Glutamatergic neuron (in vitro differentiated cells): ENCODE measurements at regions not wholly inside any gene's neighbourhood (a gene's known extent, or its start where the extent isn't known, plus 50 kb on each side); places are given as distances from the start of the nearest gene placed in this dataset.

Experiments
- DNase-seq: peaks from one replicate; pipeline ENCODE4 v3.0.0; 2022
- H3K27ac Mint-ChIP-seq: one replicate; pipeline ENCODE4 v1.8.0; 2020; ENCODE audit warnings: mild to moderate bottlenecking, mixed read lengths, inconsistent platforms; ENCODE audit not compliant: unreplicated experiment
- H3K27me3 Mint-ChIP-seq: one replicate; pipeline ENCODE4 v1.8.0; 2020; ENCODE audit warnings: mild to moderate bottlenecking, moderate library complexity, mixed read lengths, inconsistent platforms; ENCODE audit not compliant: unreplicated experiment
- H3K36me3 Mint-ChIP-seq: one replicate; pipeline ENCODE4 v1.8.0; 2020; ENCODE audit warnings: mild to moderate bottlenecking, mixed read lengths, inconsistent platforms; ENCODE audit not compliant: unreplicated experiment
- H3K4me1 Mint-ChIP-seq: one replicate; pipeline ENCODE4 v1.8.0; 2020; ENCODE audit warnings: mild to moderate bottlenecking, low read depth, mixed read lengths, inconsistent platforms; ENCODE audit not compliant: unreplicated experiment
- H3K4me3 Mint-ChIP-seq: one replicate; pipeline ENCODE4 v1.8.0; 2020; ENCODE audit warnings: mild to moderate bottlenecking, mixed read lengths, inconsistent platforms; ENCODE audit not compliant: unreplicated experiment
- H3K9me3 Mint-ChIP-seq: one replicate; pipeline ENCODE4 v1.8.0; 2020; ENCODE audit warnings: mild to moderate bottlenecking, moderate library complexity, mixed read lengths, inconsistent platforms; ENCODE audit not compliant: unreplicated experiment
- TF ChIP-seq, protein P1 (sequence below): fragments of 200-600 bp; sonication (generic); IDR thresholded peaks from one replicate; pipeline ENCODE4 v1.5.0; 2021; ENCODE audit not compliant: partially characterized antibody, unreplicated experiment

DNA sequence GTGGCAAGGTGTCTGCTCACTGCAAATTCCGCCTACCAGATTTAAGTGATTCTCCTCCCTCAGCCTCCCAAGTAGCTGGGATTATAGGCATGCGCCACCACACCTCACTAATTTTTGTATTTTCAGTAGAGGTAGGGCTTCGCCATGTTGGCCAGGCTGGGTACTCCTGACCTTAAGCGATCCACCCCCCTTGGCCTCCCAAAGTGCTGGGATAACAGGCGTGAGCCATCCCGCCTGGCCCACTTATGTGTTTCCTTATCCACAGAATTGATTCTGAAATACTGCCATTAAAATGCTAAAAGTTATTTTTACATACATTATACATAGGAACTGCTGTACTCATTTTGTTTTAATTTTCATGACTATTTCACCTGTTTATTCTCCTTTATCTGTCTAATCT lies 529.7 kb upstream of the CDH7 start:
- H3K27ac Mint-ChIP-seq, result no peak overlapping the region
- TF ChIP-seq, protein P1, sequence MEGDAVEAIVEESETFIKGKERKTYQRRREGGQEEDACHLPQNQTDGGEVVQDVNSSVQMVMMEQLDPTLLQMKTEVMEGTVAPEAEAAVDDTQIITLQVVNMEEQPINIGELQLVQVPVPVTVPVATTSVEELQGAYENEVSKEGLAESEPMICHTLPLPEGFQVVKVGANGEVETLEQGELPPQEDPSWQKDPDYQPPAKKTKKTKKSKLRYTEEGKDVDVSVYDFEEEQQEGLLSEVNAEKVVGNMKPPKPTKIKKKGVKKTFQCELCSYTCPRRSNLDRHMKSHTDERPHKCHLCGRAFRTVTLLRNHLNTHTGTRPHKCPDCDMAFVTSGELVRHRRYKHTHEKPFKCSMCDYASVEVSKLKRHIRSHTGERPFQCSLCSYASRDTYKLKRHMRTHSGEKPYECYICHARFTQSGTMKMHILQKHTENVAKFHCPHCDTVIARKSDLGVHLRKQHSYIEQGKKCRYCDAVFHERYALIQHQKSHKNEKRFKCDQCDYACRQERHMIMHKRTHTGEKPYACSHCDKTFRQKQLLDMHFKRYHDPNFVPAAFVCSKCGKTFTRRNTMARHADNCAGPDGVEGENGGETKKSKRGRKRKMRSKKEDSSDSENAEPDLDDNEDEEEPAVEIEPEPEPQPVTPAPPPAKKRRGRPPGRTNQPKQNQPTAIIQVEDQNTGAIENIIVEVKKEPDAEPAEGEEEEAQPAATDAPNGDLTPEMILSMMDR, result no peak
- H3K9me3 Mint-ChIP-seq, result no peaks in the 10 kb centered on the region
- H3K4me3 Mint-ChIP-seq, result no peak overlapping the region
- H3K36me3 Mint-ChIP-seq, result no peaks in the 10 kb centered on the region
- DNase-seq, result no peak
- H3K27me3 Mint-ChIP-seq, result no peaks in the 10 kb centered on the region
- H3K4me1 Mint-ChIP-seq, result no peaks in the 10 kb centered on the region

DNA sequence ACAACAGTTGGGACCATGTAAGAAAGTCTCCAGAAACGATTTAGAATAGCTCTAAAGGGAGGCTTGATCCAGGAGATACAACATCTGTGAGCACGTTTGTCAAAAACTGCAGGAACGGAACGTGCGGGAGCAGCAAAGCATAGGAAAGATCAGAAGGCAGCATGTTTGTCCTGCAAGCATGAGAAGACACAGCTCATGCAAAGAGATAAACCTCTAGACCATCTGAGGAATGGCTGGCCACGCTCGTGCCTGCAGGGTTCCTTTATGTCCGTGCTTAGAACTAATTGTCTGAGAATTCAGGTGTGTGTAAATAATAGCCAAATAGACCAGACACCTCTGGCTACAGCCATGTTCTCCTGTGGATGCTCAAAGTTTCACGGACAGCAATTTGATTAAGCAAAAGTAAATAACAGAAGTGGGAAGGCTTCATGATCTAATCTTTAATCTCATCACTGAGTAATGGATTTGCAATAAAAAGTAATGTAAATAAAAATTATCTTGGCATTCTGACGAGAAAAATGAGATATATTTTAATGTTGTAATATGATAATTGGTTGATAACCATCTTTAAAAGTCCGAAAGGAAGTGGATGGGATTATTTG lies 534.8 kb upstream of the CDH7 start:
- H3K4me3 Mint-ChIP-seq, result no peak overlapping the region
- H3K27me3 Mint-ChIP-seq, result no peaks in the 10 kb centered on the region
- no peaks in the 10 kb centered on the region for H3K4me1 Mint-ChIP-seq
- H3K27ac Mint-ChIP-seq, result no peak overlapping the region
- TF ChIP-seq, protein P1, result no peak
- H3K9me3 Mint-ChIP-seq, result no peaks in the 10 kb centered on the region
- no peak for DNase-seq
- no peaks in the 10 kb centered on the region for H3K36me3 Mint-ChIP-seq

DNA sequence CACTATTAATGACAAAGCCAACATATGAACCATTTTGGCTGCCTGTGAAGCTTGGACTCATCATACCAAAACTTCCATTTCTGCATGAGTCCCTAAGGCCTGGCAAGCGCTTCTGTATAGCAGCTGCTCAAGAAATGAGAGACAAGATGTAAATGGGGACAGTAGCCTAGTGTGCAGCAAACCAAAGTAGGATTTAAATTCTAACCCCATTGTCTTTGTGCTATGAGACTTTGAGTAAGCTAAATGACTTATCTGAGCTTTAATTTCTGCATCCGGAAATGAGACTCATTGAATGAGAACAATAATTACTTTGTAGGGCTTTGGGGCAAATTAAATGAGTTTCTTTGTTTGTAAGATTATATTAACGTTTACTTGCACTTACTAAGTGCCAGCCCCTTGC lies 536.4 kb upstream of the CDH7 start:
- H3K4me1 Mint-ChIP-seq, result peaks cover 4% of the 10 kb centered on the region
- no peak overlapping the region for H3K4me3 Mint-ChIP-seq

DNA sequence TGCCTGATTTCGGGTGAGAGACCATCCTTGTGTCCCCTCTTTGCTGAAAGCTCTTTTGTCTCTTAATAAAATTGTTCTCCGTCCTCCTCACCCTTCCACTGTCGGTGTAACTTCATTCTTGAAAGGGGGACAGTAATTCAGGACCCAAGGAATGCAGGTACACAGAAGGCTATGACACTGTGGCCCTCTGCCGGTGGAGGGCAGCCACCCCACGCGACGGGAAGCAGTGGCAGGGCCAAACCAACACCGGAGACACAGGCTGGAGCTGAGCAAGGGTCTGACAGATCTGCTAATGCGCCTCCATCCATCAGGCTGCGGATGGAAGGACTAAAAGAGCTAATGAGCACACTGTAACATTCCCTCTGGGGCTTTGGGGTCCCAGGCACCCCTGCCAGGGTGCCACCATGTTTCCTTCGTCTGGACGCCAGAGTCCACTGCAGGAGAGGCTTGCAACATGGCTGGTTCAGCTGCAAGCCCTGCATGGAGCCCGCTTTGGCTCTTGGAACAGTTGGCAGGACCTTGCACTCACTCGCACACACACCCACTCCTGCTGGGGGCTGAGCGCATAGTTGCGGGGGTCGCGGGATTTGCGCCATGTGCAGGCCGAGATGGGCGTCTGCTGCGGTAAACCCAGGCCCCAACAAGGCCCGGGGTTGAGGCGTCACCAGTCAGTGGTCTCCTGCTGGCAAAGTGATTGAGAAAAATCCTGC lies 544.1 kb upstream of the CDH7 start:
- Mint-ChIP-seq H3K4me3 (no peak overlapping the region), H3K4me1 (peaks cover 4% of the 10 kb centered on the region), H3K27ac (no peak overlapping the region), H3K27me3 (no peaks in the 10 kb centered on the region), H3K9me3 (no peaks in the 10 kb centered on the region), H3K36me3 (no peaks in the 10 kb centered on the region)
- no peak for DNase-seq
- TF ChIP-seq, protein P1, result no peak

More for the DNA sequence above, 536.4 kb upstream of the CDH7 start:
- no peak for DNase-seq
- H3K27me3 Mint-ChIP-seq, result no peaks in the 10 kb centered on the region
- H3K27ac Mint-ChIP-seq, result no peak overlapping the region
- no peaks in the 10 kb centered on the region for H3K36me3 Mint-ChIP-seq
- TF ChIP-seq, protein P1, result no peak
- no peaks in the 10 kb centered on the region for H3K9me3 Mint-ChIP-seq

DNA sequence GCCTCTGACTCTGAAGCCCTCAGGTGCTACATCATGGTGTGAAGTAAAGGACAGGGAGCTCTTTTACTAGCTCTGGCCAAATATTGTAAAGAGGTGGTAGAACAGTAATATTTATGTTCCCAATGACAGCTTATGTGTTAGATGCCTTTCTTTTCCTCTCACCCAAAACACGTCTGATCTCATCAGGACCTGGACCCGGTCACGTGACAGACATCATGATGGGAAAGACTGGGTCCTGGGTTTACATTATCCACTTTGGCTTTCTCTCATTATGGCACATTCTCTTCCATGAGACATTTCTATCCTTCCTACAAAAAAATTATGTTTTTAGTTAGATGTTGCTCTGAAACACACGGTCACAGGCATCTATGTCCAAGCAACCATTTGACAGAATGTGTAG lies 548.7 kb upstream of the CDH7 start:
- H3K9me3 Mint-ChIP-seq, result no peaks in the 10 kb centered on the region
- H3K27ac Mint-ChIP-seq, result no peak overlapping the region
- H3K36me3 Mint-ChIP-seq, result no peaks in the 10 kb centered on the region
- DNase-seq, result no peak
- TF ChIP-seq, protein P1, result no peak
- no peak overlapping the region for H3K4me3 Mint-ChIP-seq
- no peaks in the 10 kb centered on the region for H3K27me3 Mint-ChIP-seq
- peaks cover 17% of the 10 kb centered on the region for H3K4me1 Mint-ChIP-seq
